K562 (cell line): ENCODE measurements at regions not wholly inside any gene's neighbourhood (a gene's known extent, or its start where the extent isn't known, plus 50 kb on each side); places are given as distances from the start of the nearest gene placed in this dataset.

Experiments
- ATAC-seq: fragments of 200-7000 bp; cut with Tn5 transposase; 3 replicates; pipeline ENCODE4 v1.9.1; 2020; ENCODE audit warnings: moderate library complexity
- BruUV-seq: library from RNA; stranded (reverse); fragments of 400-500 nt; replicated peaks from 2 replicates; lab custom pipeline; 2021; lab: Mats Ljungman, UMichigan
- CTCF ChIA-PET: fragments of 300-600 bp; formaldehyde crosslinking; extraction: SDS; loops from one replicate; lab custom pipeline; 2021; ENCODE audit warnings: low intra/inter-chr PET ratio; lab: Yijun Ruan, JAX
- POLR2A ChIA-PET: fragments of 300-600, 350-650 bp; sonication (Branson Sonifier 250); formaldehyde crosslinking; extraction: SDS; loops from one replicate; lab custom pipeline; 2021; ENCODE audit warnings: antibody characterized with exemption, inconsistent platforms; lab: Yijun Ruan, JAX
- DNase-seq, 4 experiments: peaks; one replicate each; pipeline versions ENCODE4 v3.0.0 to v3.0.0-alpha.2; 2011 to 2018; ENCODE audit warnings: low spot score in 3 of 4, mixed read lengths in 3 of 4; ENCODE audit errors: extremely low read depth in 1 of 4
- FAIRE-seq: peaks from 2 replicates; lab custom pipeline; 2011; peaks lifted over from hg19 to GRCh38; lab: Jason Lieb, UNC
- H2AFZ ChIP-seq: 2 replicates; pipeline ENCODE4 v1.6.0; 2011; ENCODE audit warnings: low read depth, low read length, control low read depth, inconsistent platforms
- H3K27ac ChIP-seq: fragments of 200-600 bp; 3 replicates; pipeline ENCODE4 v1.8.0; 2011; ENCODE audit warnings: low read depth, mild to moderate bottlenecking, control low read depth, inconsistent platforms, low read length, moderate library complexity, mixed read lengths; ENCODE audit errors: extremely low read depth
- H3K27me3 ChIP-seq, 2 experiments: fragments of 300-600 bp in 1 of 2; 2 replicates in 1 of 2; 3 replicates in 1 of 2; pipeline versions ENCODE4 v1.6.0 to v1.8.0; 2011; ENCODE audit warnings: inconsistent platforms in 2 of 2, low read length in 2 of 2, mild to moderate bottlenecking in 1 of 2, mixed read lengths in 1 of 2, moderate library complexity in 1 of 2; ENCODE audit not compliant: control insufficient read depth in 2 of 2, insufficient read depth in 2 of 2
- H3K36me3 ChIP-seq: fragments of 300-600 bp; 3 replicates; pipeline ENCODE4 v1.8.0; 2011; ENCODE audit warnings: mild to moderate bottlenecking, low read length, inconsistent platforms; ENCODE audit not compliant: control insufficient read depth, insufficient read depth
- H3K4me1 ChIP-seq, 2 experiments: fragments of 200-600 bp in 1 of 2; replicated peaks in 1 of 2; 2 replicates in 1 of 2; 3 replicates in 1 of 2; pipeline versions ENCODE4 v1.5.1 to v1.8.0; 2011; ENCODE audit warnings: inconsistent platforms in 2 of 2, low read length in 2 of 2, mild to moderate bottlenecking in 1 of 2, mixed read lengths in 1 of 2, moderate library complexity in 1 of 2; ENCODE audit not compliant: control insufficient read depth in 2 of 2, insufficient read depth in 2 of 2
- H3K4me2 ChIP-seq: 2 replicates; pipeline ENCODE4 v1.6.1; 2011; ENCODE audit warnings: low read length, control low read depth, inconsistent platforms, mixed read lengths; ENCODE audit not compliant: insufficient read depth
- H3K4me3 ChIP-seq: fragments of 200-600 bp; sonication (generic), shearing (Covaris generic); 2 replicates; pipeline ENCODE4 v1.5.1; 2016; ENCODE audit warnings: control low read depth, inconsistent platforms
- H3K79me2 ChIP-seq: fragments of 200-600 bp; 3 replicates; pipeline ENCODE4 v1.8.0; 2011; ENCODE audit warnings: low read length, inconsistent platforms; ENCODE audit not compliant: control insufficient read depth, insufficient read depth
- H3K9ac ChIP-seq, 2 experiments: 2 replicates each; pipeline versions ENCODE4 v1.6.0 to v1.6.1; 2011; ENCODE audit warnings: low read depth in 2 of 2, low read length in 2 of 2, control low read depth in 1 of 2, inconsistent platforms in 1 of 2, mild to moderate bottlenecking in 1 of 2, mixed read lengths in 1 of 2; ENCODE audit not compliant: insufficient read depth in 1 of 2
- H3K9me1 ChIP-seq: one replicate; pipeline ENCODE4 v1.6.0; 2011; ENCODE audit warnings: inconsistent platforms, mild to moderate bottlenecking, low read length, moderate library complexity; ENCODE audit not compliant: control insufficient read depth, insufficient read depth
- H3K9me3 ChIP-seq: replicated peaks from 2 replicates; pipeline ENCODE4 v1.5.1; 2011; ENCODE audit warnings: low read depth, low read length, inconsistent platforms; ENCODE audit not compliant: control insufficient read depth, insufficient read depth
- H4K20me1 ChIP-seq: replicated peaks from 2 replicates; pipeline ENCODE4 v1.6.1; 2011; ENCODE audit warnings: low read length, inconsistent platforms, mixed read lengths; ENCODE audit not compliant: control insufficient read depth, insufficient read depth
- FOXK1 ChIP-seq: sonication (generic); formaldehyde crosslinking; IDR thresholded peaks from 2 replicates; pipeline ENCODE4 v1.8.0; 2022; ENCODE audit warnings: missing genetic modification reagents, mild to moderate bottlenecking, borderline replicate concordance
- PCBP2 ChIP-seq: fragments of 200-400 bp; formaldehyde crosslinking; IDR thresholded peaks from 2 replicates; pipeline ENCODE4 v1.6.1; 2018; ENCODE audit warnings: low read length, low read depth, mild to moderate bottlenecking, moderate library complexity; ENCODE audit not compliant: poor library complexity, severe bottlenecking
- POLR2AphosphoS2 ChIP-seq: IDR thresholded peaks from 2 replicates; pipeline ENCODE4 v1.6.1; 2012; ENCODE audit warnings: low read length, improper control_type of control experiment
- SMAD1 ChIP-seq: fragments of 150-350 bp; IDR thresholded peaks from 2 replicates; pipeline ENCODE4 v1.6.1; 2014; ENCODE audit warnings: low read length, low read depth; ENCODE audit not compliant: partially characterized antibody
- TAF7 ChIP-seq: fragments of 450-650 bp; IDR thresholded peaks from 2 replicates; pipeline ENCODE4 v1.6.1; 2016; ENCODE audit warnings: missing genetic modification characterization, missing compliant biosample characterization
- TEAD1 ChIP-seq, 2 experiments: fragments of 450-650 bp in 1 of 2; sonication (generic) in 1 of 2; formaldehyde crosslinking; IDR thresholded peaks; 2 replicates each; pipeline versions ENCODE4 v1.4.0 to v1.8.0; 2020 to 2022; ENCODE audit warnings: mild to moderate bottlenecking in 2 of 2, missing genetic modification reagents in 1 of 2
- ZKSCAN8 ChIP-seq: fragments of 200-800 bp; sonication (Bioruptor generic); IDR thresholded peaks from 2 replicates; pipeline ENCODE4 v1.6.1; 2016; ENCODE audit warnings: missing genetic modification characterization, missing compliant biosample characterization
- ZNF384 ChIP-seq: IDR thresholded peaks from 2 replicates; pipeline ENCODE4 v1.6.1; 2012; ENCODE audit warnings: low read depth, low read length, improper control_type of control experiment
- ZNF584 ChIP-seq: fragments of 200-800 bp; sonication (Bioruptor generic); IDR thresholded peaks from 2 replicates; pipeline ENCODE4 v1.6.1; 2016; ENCODE audit warnings: low read depth, mild to moderate bottlenecking, missing genetic modification characterization, missing compliant biosample characterization
- WGBS: fragments of 100-300 bp; shearing (Covaris generic); methylation state at CpG from one replicate; pipeline ENCODE4 v1.1.6; 2016; ENCODE audit warnings: low coverage, mixed read lengths; ENCODE audit not compliant: insufficient coverage; ENCODE audit errors: missing lambda C conversion rate; 5-methylcytosine and 5-hydroxymethylcytosine counted together
- in situ Hi-C: fragments of 300-500 bp; cut with MboI; formaldehyde crosslinking; loops from 4 replicates; pipeline ENCODE4 v1.15.0; 2018; ENCODE audit warnings: inconsistent platforms, mixed read lengths
- intact Hi-C: fragments of 100-400 bp; cut with micrococcal nuclease; formaldehyde crosslinking; loops from 2 replicates; pipeline ENCODE4 v1.14.2; 2022
- TF ChIP-seq, protein P1 (sequence below): fragments of 200-400 bp; formaldehyde crosslinking; IDR thresholded peaks from 2 replicates; pipeline ENCODE4 v1.6.1; 2017; ENCODE audit warnings: mild to moderate bottlenecking, low read depth, low read length, moderate library complexity
- TF ChIP-seq, protein P2 (sequence below): sonication (generic); formaldehyde crosslinking; IDR thresholded peaks from 2 replicates; pipeline ENCODE4 v1.8.1; 2022; ENCODE audit warnings: missing genetic modification reagents
- TF ChIP-seq, protein P3 (sequence below), 2 experiments: fragments of 450-650 bp; IDR thresholded peaks; 2 replicates each; pipeline ENCODE4 v1.6.1; 2016; ENCODE audit warnings: mild to moderate bottlenecking in 2 of 2, borderline replicate concordance in 1 of 2, low read depth in 1 of 2, moderate library complexity in 1 of 2

DNA sequence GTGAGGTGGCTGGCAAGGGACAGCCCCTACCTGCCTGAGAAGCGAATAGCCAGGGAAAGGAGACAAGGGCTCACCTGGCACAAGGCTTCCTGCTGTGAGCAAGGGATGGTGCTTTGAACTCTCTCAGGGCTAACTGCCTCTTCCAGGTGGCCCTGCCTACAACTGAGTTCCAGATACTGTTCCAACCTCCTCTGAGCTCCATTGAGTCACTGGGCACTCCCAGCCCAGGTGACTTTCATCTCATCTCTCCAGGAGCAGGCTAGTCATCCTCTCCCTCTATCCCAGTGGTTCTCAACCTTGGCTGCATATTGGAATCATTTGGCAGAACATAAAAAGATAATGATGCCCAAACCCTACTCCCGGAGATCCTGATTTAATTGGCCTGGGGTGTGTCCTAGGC lies 374.0 kb upstream of the ZFP64 start:
- BruUV-seq: no TSS peak
- Histone ChIP-seq H3K4me3 (no peak overlapping the region), H3K9me3 (no peaks in the 10 kb centered on the region), H4K20me1 (no peaks in the 10 kb centered on the region), H3K36me3 (no peaks in the 10 kb centered on the region), H3K9me1 (no peaks in the 10 kb centered on the region), H3K27ac (no peak overlapping the region), H3K9ac (no peak overlapping the region), H3K4me1 (no peaks in the 10 kb centered on the region), H3K4me2 (no peak overlapping the region), H3K79me2 (no peaks in the 10 kb centered on the region), H3K27me3 (no peaks in the 10 kb centered on the region), H2AFZ (no peak overlapping the region)
- WGBS: 37% methylated on average over 2 of the region's 2 CpGs
- POLR2A ChIA-PET: no interaction called here
- ATAC-seq: no peak
- in situ Hi-C loops: no loop called here
- CTCF ChIA-PET: no interaction called here
- no peak for DNase-seq
- FAIRE-seq: no peak
- intact Hi-C loops: no loop called here
- no peak for TF ChIP-seq PCBP2
- no peak for TF ChIP-seq SMAD1
- no peak for TF ChIP-seq ZNF584 (CRISPR knock-in tag)
- TF ChIP-seq, protein P1, sequence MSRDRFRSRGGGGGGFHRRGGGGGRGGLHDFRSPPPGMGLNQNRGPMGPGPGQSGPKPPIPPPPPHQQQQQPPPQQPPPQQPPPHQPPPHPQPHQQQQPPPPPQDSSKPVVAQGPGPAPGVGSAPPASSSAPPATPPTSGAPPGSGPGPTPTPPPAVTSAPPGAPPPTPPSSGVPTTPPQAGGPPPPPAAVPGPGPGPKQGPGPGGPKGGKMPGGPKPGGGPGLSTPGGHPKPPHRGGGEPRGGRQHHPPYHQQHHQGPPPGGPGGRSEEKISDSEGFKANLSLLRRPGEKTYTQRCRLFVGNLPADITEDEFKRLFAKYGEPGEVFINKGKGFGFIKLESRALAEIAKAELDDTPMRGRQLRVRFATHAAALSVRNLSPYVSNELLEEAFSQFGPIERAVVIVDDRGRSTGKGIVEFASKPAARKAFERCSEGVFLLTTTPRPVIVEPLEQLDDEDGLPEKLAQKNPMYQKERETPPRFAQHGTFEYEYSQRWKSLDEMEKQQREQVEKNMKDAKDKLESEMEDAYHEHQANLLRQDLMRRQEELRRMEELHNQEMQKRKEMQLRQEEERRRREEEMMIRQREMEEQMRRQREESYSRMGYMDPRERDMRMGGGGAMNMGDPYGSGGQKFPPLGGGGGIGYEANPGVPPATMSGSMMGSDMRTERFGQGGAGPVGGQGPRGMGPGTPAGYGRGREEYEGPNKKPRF: no peak
- TF ChIP-seq, protein P2, sequence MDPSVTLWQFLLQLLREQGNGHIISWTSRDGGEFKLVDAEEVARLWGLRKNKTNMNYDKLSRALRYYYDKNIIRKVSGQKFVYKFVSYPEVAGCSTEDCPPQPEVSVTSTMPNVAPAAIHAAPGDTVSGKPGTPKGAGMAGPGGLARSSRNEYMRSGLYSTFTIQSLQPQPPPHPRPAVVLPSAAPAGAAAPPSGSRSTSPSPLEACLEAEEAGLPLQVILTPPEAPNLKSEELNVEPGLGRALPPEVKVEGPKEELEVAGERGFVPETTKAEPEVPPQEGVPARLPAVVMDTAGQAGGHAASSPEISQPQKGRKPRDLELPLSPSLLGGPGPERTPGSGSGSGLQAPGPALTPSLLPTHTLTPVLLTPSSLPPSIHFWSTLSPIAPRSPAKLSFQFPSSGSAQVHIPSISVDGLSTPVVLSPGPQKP (CRISPR knock-in tag): no peak
- no peak for TF ChIP-seq ZKSCAN8 (CRISPR knock-in tag)
- no peak for TF ChIP-seq ZNF384
- TF ChIP-seq POLR2AphosphoS2: no peak
- TF ChIP-seq, protein P3, sequence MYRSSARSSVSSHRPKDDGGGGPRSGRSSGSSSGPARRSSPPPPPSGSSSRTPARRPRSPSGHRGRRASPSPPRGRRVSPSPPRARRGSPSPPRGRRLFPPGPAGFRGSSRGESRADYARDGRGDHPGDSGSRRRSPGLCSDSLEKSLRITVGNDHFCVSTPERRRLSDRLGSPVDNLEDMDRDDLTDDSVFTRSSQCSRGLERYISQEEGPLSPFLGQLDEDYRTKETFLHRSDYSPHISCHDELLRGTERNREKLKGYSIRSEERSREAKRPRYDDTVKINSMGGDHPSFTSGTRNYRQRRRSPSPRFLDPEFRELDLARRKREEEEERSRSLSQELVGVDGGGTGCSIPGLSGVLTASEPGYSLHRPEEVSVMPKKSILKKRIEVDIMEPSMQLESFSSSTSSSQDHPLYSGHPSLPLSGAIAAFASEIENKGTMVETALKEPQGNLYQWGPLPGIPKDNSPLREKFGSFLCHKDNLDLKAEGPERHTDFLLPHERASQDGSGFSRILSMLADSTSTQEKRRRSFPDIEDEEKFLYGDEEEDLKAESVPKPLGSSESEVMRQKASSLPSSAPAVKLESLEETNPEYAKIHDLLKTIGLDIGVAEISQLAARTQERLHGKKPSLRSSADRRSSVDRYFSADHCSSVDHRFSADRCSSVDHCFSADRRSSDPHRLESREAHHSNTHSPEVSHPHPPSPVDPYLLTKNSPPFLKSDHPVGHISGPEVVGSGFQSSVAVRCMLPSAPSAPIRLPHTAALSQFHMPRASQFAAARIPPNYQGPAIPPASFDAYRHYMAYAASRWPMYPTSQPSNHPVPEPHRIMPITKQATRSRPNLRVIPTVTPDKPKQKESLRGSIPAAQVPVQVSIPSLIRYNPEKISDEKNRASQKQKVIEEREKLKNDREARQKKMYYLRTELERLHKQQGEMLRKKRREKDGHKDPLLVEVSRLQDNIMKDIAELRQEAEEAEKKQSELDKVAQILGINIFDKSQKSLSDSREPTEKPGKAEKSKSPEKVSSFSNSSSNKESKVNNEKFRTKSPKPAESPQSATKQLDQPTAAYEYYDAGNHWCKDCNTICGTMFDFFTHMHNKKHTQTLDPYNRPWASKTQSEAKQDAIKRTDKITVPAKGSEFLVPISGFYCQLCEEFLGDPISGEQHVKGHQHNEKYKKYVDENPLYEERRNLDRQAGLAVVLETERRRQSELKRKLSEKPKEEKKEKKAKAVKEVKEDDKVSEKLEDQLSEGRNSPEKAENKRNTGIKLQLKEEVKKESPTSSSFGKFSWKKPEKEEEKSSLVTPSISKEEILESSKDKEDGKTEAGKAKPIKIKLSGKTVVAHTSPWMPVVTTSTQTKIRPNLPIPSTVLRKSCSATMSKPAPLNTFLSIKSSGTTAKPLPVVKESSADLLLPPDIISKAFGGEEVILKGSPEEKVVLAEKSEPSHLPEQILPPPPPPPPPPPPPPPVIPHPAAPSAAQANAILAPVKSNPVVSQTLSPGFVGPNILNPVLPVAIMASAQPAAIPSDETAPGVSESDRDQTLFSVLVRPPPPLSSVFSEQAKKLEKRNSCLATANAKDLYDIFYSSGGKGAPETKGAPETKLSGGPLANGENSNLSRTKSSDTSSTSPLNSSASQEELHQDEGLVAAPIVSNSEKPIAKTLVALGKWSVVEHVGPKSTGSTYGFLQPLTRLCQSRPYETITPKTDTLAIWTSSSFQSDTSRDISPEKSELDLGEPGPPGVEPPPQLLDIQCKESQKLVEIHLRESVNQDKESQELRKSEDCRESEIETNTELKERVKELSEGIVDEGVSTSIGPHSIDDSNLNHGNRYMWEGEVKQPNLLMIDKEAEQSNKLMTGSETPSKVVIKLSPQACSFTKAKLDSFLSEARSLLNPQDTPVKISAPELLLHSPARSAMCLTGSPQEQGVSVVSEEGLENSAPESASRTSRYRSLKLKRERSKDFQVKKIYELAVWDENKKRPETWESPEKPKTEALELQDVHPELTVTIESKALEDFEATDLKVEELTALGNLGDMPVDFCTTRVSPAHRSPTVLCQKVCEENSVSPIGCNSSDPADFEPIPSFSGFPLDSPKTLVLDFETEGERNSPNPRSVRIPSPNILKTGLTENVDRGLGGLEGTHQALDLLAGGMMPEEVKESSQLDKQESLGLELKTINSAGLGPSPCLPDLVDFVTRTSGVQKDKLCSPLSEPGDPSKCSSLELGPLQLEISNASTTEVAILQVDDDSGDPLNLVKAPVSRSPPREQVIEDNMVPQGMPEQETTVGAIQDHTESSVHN (IDR thresholded peaks at IDR 0.05; ENCODE audit: borderline replicate concordance in 1 of 2, low read depth in 1 of 2): no peak
- TF ChIP-seq TEAD1 (CRISPR knock-in tag; IDR thresholded peaks at IDR 0.05): no peak
- no peak for TF ChIP-seq FOXK1 (CRISPR knock-in tag)
- TF ChIP-seq TAF7 (tag): no peak
